Coronary artery (tissue), 2 donors: ENCODE measurements at regions not wholly inside any gene's neighbourhood (a gene's known extent, or its start where the extent isn't known, plus 50 kb on each side); places are given as distances from the start of the nearest gene placed in this dataset.

Experiments
- DNase-seq: peaks from one replicate; pipeline ENCODE4 v3.0.0-alpha.2; 2017; ENCODE audit warnings: low spot score
- H3K27ac ChIP-seq, 2 donors: fragments of 200-600 bp; sonication (generic); one replicate each; pipeline ENCODE4 v1.5.1; 2016 to 2019
- H3K4me3 ChIP-seq: fragments of 200-600 bp; sonication (generic); 2 replicates; pipeline ENCODE4 v1.5.1; 2016; ENCODE audit warnings: mild to moderate bottlenecking, moderate library complexity
- TF ChIP-seq, protein P1 (sequence below): fragments of 200-600 bp; sonication (generic); IDR thresholded peaks from one replicate; pipeline ENCODE4 v1.5.1; 2019; ENCODE audit warnings: antibody characterized with exemption

DNA sequence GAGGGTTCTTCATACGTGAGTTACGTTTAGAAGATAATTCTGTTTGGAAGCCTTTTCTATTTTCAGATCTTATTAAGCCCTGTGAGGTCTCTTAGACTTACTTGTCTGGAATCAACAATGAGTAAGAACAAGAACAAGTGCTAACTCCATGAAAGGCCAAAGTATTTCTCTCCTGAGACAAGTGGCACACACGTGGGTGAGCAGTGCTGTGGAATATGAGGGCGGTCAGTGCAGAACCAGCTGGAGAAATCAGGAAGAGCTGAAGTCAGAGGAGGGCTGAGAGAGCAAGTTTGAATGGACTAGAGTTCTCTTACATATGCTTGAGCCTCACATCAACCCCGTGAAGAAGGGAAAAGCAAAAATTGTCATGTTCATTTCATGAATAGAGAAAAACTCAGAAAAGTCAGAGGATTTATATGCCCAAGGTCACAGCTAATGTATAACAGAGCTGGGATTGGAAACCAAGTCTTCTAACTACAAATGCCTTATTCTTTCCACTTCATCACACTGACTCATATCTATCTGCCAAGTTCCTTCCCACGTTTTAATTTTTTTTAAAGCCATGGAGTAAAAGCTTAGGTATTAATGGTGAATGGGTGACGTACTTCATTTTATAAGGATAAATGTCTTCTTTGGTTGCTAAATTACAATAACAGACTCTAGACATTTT, 201.3 kb upstream of the DTNBP1 start:
- TF ChIP-seq, protein P1, sequence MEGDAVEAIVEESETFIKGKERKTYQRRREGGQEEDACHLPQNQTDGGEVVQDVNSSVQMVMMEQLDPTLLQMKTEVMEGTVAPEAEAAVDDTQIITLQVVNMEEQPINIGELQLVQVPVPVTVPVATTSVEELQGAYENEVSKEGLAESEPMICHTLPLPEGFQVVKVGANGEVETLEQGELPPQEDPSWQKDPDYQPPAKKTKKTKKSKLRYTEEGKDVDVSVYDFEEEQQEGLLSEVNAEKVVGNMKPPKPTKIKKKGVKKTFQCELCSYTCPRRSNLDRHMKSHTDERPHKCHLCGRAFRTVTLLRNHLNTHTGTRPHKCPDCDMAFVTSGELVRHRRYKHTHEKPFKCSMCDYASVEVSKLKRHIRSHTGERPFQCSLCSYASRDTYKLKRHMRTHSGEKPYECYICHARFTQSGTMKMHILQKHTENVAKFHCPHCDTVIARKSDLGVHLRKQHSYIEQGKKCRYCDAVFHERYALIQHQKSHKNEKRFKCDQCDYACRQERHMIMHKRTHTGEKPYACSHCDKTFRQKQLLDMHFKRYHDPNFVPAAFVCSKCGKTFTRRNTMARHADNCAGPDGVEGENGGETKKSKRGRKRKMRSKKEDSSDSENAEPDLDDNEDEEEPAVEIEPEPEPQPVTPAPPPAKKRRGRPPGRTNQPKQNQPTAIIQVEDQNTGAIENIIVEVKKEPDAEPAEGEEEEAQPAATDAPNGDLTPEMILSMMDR, result no peak
- DNase-seq, result no peak
- no peak overlapping the region for H3K4me3 ChIP-seq
- H3K27ac ChIP-seq, result no peak overlapping the region

DNA sequence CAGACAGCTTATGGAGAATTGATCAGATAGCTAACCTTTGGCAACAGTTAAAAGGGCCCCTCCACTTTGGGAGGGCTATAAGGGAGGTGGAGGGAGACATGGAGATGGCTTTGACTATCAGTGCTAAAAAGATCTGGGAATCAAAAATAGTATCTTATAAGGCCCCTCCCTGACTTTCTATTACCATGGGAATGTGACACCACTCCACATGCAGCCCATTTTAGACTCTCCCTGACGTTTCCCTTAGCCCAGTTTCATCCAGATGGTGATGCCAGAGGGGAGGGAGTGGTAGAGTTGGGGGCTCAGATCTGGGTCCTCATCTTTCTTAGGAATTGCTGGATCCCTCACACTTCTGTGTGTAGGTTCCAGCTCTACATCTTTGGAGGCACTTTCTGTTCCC, 200.0 kb upstream of the DTNBP1 start:
- H3K4me3 ChIP-seq, result no peak overlapping the region
- TF ChIP-seq, protein P1, result no peak
- no peak for DNase-seq
- no peak overlapping the region for H3K27ac ChIP-seq

DNA sequence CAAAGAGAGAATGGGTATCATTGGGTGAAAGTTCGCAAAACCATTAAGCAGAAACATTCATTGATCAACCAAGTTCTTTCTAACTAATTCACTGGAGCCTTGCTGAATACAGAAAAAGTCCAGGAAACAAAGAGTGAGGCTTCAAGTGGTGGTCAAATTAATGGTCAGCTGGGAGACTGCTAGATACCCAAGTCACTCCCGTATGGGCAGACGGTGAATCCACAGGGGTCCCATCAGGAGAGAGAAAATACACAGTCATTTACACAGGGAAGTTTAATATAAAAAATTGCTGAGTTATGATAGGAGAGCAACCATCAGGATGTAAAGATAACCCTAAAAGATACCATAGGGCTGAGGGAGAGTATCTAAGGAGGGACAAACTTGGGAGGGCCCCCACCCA, 198.7 kb upstream of the DTNBP1 start:
- no peak overlapping the region for H3K27ac ChIP-seq
- no peak for DNase-seq

DNA sequence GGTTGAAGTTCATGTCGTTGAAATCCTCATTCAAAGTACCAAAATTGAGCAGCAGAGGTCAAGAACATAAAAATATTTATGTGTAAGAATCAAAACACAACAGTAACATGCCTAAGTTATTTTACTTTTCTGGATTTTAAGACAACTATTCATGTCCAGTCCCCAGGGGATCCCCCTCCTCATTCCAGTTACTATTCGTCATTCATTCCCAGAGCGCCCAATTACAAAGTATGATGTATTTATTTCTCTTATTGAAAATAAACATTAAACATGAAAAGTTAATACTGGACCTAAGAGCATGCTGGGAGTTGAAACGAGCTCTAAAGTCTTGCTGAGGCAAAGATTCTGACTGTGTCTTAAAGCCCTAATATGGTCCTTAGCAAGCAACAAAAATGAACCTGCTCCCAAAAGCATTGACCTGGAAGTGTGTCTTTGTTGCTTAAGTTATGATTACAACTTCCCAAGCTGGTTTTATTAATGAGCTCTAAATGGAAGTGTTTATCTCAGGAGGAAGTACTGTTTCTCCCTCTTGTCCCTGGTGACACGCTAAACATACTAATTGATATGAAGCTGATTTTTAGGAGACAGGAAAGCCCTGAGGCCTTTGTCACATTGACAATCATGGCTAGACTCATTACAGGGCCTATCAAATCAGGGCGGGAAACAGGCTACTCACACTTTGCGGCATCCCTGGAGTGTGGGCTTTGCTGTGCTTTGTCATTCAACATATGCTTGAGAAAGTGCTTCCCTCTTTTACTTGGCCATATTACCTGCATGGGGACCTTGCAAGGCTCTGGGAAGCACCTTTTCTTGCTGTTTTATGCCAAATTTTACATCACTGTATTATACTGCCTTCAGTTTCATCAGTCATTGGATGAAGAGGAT, 192.2 kb upstream of the DTNBP1 start:
- Histone ChIP-seq H3K4me3 (no peak overlapping the region), H3K27ac (no peak overlapping the region)
- TF ChIP-seq, protein P1, result no peak
- no peak for DNase-seq

More for the DNA sequence above, 198.7 kb upstream of the DTNBP1 start:
- TF ChIP-seq, protein P1, result no peak
- H3K4me3 ChIP-seq, result no peak overlapping the region

DNA sequence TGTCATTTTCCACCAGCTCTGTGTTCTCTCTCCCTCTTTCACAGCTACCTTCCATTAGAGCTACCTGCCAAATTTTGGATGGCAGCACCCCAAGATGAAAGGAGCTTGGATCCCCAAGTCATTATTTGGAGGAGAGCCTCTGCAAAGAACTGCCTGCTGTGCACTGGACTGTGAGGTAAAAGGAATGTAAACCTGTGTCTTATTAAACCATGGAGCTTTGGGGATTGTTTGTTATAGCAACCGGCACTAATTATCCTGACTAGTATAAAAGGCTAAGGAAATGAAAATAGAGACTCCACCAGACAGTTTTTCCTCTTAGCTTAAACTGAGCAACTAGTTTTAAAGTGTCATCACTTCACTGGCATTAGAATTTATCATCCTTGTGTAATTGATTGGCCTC, 191.6 kb upstream of the DTNBP1 start:
- H3K27ac ChIP-seq, result no peak overlapping the region
- TF ChIP-seq, protein P1, result no peak
- H3K4me3 ChIP-seq, result no peak overlapping the region
- no peak for DNase-seq

DNA sequence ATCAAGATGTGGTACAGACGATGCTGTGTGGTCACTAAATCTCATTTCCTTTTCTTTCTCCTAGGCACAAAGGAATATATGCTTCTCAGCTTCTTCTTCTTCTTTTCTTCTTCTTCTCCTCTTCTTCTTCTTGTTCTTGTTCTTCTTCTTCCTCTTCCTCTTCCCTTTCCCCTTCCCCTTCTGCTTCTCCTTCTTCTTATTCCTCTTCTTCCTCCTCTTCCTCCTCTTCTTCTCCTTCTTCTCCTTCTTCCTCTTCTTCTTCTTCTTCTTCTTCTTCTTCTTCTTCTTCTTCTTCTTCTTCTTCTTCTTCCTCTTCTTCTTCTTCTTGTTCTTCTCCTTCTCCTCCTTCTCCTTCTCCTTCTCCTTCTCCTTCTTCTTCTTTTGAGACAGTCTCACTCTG, 190.4 kb upstream of the DTNBP1 start:
- no peak for DNase-seq
- H3K4me3 ChIP-seq, result no peak overlapping the region
- TF ChIP-seq, protein P1, result no peak
- no peak overlapping the region for H3K27ac ChIP-seq
